Right lung (tissue), 2 donors: ENCODE measurements at regions not wholly inside any gene's neighbourhood (a gene's known extent, or its start where the extent isn't known, plus 50 kb on each side); places are given as distances from the start of the nearest gene placed in this dataset.

Experiments
- DNase-seq, 2 donors: peaks; one replicate each; pipeline ENCODE4 v3.0.0-alpha.2; 2013

DNA sequence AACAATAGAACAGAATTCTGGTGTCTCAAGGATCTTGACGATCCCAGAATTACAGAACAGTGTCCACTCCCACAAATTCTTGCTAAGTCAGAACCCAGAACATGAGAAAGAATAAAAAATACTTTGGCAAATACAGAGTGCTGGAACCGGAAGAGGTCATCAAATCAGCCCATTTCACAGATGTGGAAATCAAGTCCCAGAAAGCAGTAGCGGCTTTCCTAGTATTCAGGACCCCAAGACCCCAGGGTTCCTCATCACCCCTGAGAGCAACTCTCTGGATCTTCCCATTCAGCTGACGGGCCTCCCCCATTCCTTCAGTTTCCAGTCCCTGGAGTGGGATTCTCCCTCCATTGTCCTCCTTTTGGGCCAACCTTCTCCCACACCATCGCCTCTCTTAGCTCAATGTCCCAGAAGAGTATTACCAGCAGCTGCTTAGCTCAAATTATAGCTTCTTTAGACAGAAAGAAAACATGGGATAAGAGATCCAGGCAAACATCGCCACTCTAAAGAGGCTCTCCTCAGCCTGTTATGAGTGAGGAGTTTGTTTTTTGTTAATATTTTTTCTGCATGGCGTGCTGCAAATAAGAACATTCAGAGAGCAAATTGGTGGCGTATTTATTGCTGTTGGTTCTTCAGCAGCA is 268.3 kb downstream of the MN1 start:
- DNase-seq: no peak

DNA sequence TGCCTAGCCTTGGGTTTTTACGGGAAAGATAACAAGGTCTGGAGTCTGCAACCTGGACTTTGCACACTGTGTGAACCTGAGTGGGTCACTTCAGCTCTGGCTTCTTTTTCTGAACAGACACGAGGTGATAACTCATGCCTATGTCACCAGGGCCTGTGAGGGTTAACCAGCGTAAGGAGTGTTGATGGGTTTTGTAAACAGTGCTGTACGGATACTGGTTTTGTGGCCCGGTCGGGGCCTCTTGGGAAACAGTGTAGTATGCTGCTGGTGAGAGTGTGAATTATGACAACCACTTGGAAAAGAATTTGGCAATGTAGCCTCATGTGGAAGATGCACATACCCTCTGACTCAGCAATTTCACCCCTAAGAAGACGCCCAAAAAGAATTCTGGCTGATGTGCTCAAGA is 266.8 kb downstream of the MN1 start:
- no peak for DNase-seq

DNA sequence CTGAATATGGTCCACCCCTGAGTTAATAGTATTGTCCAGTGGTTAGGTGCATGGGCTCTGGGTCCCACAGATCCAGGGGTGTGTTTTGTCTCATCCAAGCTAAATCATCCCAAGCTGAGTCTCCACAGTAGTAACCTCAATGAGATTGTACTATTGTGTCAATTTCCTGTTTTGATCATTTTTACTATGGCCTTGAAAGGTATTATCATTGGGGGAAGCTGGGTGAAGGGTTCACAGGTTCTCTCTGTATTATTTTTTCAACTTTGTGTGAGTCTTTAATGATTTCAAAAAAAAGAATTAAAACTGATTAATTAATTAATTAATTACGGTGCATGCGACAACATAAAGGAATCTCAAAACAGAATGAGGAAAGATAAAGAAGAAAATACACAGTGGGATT is 266.1 kb downstream of the MN1 start:
- DNase-seq: no peak

DNA sequence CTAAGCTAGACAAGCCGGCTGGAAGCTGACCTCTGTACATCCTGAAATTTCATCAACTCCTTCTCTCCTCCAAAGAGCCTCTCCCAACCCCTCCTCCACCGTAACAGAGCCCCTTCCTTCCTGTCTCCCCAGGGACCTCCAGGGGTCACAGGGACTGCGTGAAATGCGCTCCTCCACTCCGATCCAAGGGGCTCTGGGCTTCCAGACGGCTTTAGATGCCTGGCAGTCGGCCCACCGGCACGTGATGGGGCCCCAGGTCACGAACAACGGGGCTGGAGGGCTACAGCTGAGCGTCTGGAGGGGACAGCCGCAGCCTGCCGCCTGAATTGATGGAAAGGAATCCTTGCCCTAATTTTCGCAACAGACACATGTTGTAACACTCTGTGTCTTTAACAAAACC is 264.1 kb downstream of the MN1 start:
- peak; percentile 49 to 58 for DNase-seq

DNA sequence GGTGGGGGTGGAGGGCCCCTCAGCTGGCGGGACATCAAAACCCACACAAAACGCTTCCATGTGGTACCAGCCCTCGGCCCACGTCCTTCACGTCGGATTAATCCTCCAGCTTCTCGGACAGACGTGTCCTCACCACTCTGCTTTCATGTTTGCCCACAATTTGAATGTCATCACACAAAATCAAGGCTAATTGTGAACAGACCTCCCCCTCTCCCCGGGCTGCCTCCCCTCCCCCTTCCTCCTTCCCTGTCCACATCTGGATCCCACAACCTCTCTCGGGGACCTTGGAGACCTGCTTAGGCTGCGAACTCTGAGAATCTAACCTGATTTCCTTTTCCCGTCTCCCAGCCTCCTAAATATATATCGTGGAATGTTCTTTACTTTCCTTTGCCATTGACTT is 262.9 kb downstream of the MN1 start:
- DNase-seq: no peak

DNA sequence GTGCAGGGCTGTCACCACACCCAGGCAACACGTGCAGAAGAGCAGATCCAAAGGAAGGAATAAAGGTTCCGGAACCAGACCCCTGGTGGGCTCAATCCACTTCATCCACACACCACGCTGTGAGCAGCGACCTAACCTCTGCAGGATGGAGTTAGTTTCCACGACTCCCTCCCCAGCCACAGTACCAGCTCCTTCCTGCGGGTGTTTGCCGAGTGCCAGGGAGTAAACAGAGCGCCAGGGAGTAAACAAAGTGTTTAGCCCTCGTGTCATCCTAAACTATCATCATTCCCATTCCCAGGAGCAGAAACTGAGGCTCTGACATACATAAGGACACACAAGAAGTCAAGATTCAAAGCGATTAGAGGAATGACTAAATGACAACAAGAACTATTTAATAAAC is 261.3 kb downstream of the MN1 start:
- DNase-seq: no peak

DNA sequence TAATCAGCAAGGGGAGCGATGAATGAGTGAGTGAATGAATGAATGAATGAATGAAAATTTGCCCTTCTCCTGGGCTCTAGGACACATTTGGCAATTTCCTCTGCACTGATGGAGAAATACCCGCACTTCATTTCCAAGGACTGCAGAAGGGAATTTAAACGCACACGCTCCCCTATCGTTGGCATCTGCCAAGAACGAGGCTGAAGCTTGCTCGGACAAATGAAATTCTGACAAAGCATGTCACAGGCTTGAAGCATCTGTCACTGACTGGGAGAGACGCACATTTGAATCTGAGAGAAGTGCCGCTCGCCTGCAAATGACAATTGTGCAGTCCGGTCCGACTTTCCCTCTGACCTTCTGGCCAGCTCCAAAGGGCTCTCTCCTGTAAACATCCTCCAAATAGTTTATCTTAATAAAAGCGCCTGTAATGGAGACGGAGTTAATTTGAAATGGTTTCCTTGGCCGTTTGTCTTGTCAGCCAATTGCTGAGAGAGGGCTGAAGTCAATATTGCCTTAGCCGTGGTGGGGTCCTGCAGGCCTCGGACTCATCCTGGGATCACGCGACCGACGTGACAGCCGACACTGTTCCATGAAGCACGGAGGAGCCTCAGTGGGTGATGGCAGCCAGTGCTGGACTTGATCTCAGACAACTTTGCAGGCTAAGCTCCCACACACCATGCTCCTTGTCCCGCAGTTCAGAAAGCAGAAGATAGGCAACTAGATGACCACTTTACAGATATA is 260.7 kb downstream of the MN1 start:
- no peak for DNase-seq

DNA sequence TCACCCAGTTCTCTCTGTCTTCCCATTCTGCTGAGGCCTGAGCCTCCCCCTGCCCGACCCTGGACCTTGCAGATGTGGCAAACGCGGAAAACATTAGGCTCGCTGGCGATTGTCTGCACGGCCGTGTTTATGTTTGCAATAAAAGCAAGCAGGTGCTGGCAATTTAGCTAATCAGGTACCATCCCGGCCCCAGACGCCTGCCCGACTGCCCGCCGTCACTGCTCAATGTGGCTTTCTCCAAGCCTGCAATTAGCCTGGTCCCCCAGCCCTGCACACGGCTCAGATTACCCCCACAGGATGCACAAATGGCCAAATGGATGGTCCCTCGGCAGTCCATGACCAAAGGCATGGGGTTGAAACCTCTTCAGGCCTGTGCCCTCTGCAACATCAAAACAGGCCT is 259.7 kb downstream of the MN1 start:
- no peak for DNase-seq

DNA sequence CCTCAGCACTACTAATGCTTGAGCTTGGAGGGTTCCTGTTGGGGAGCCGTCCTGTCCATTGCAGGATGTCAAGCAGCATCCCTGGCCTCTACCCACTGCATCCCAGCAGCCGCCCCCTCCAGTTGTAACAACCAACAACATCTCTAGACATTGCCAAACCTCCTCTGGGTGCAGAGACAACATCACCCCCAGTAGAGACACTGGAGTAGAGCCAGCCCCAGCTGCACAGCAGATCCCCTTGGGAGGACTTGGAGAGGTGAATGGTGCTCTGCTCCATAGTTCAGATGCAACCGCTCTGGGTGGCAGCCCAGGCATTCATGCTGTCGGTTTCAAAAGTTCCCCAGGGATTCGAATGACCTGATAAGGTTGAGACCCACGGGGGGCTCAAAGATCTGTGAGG is 259.0 kb downstream of the MN1 start:
- DNase-seq: no peak

DNA sequence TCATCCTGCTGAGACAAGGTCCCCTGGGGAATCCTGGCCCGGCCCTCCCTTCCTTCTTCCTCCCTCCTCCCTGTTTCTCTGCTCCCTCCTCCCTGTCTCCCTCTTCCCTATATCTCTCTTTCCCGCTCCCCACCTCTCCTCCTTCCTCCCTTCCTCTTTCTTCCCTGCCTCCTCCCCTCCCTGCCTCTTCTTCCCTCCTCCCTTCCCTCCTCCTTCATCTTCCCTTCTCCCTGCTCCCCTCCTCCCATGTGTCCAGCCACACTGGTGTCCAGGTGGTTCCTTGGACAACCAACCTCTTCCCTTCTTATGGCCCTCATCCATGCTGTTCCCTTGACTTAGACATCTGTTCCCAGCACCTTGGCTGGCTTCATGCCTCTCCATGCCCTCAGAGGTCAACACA is 258.1 kb downstream of the MN1 start:
- DNase-seq: no peak

DNA sequence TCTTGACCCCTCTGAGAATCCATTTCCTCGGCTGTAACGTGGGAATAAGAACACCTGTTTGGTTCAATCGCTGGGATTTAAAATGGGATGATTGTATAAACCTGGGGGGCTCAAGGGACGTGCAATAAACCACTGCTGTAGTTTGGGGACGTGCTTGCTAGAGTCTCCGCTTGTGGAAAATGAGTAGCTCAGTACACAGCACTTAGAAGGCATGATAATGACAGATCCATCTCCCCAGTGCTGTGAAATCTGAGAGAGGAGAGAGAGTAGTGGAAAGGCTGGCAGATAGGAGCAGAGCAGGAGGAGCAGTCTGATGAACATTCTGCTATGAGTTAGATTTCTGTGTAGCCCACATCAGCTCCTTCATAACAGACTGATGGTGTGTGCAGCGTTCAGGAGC is 256.5 kb downstream of the MN1 start:
- DNase-seq: no peak

DNA sequence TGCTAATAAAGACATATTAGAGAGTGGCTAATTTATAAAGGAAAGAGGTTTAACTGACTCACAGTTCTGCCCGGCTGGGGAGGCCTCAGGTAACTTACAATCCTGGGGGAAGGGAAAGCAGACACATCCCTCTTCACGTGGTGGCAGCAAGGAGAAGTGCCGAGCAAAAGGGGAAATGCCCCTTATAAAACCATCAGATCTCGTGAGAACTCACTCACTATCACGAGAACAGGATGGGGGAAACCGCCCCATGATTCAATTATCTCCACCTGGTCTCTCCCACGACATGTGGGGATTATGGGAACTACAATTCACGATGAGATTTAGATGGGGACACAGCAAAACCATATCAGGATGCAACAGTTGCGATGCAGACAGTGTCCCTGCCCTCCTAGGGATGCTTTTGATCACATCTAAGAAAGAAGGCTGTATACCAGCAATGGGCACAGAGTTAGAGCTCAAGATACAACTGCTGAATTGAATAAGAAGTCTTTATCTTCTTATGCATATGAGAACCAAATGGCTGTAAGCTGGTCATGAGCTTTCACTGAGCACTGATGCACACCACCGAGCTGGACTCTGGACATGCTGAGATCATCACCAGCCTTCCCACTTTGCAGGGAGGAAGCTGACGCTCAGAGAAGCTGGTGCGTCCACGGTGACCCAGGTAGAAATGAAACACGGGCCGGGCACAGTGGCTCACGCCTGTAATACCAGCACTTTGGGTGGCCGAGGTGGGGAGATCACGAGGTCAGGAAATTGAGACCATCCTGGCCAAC is 255.2 kb downstream of the MN1 start:
- no peak for DNase-seq

DNA sequence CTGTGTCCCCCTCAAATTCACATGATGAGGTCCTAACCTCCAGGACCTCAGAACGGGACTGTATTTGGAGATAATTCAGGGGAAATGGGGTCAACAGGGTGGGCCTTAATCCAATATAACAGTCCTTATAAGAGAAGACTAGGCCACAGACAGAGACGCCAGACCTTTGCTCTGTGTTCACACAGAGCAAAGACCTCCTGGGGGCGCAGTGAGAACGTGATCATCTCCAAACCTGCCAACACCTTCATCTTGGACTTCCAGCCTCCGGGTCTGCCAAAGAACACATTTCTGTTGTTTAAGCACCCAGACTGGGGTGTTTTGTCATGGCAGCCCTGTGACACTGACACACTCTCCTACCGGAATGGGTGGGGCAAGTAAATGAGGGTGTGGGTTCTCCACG is 250.2 kb downstream of the MN1 start:
- DNase-seq: no peak

DNA sequence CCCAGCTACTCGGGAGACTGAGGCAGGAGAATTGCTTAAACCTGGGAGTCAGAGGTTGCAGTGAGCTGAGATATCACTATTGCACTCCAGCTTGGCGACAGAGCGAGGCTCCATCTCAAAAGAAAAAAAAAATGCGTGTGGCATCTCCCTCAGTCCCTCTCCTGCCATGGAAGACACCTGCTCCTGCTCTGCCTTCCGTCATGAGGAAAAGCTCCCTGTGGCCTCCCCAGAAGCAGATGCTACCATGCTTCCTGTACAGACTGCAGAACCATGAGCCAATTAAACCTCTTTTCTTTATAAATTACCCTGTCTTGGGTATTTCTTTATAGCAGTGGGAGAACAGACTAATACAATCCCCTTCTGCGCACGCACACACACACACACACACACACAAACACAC is 249.4 kb downstream of the MN1 start:
- no peak for DNase-seq

DNA sequence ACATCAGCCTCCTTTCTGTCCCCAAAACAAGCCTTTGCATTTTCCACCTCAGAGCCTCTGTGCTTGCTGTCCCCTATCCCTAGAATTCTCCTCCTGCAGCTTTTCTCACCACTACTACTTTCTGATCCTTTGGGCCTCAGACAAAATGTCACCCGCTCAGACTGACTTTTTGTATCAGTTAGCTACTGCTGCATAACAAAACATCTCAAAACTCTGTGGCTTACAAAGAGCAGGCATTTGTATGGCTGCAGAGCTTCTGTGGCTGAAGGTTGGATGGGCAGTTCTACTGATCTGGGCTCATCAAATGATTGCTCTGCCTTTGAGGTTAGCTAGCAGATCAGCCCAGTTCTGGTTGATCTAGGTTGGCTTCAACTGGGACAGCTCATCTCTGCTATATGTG is 248.7 kb downstream of the MN1 start:
- DNase-seq: no peak

DNA sequence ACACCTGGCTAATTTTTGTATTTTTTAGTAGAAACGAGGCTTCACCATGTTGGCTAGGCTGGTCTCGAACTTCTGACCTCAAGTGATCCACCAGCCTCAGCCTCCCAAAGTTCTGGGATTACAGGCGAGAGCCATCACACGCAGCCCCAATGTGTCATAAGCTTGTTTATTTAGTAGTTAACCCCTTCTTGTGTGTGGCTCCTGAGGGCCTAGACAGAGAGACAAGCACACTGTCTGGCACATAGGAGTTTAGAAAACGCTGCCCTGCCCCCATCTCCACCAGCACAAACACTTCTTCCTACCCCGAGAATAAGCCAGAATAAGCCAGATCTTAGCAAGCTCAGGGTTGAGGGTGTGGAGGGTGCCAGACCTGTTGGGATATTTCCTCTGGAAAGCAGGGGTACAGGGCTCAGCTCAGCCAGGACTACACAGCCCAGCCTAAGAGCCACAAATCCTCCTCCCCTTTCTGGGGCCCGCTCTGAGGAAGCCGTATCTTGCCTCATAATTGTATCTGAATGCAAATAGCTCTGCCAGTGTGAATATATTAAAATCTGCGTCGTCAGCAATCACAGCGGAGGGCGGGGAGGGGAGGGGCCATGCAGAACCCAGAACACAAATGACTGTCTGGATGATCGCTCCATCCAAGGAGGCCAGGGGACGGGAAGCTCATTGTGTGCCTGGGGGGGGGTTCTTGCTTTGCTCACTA is 247.3 kb downstream of the MN1 start:
- peak; percentile 82 to 86 for DNase-seq

DNA sequence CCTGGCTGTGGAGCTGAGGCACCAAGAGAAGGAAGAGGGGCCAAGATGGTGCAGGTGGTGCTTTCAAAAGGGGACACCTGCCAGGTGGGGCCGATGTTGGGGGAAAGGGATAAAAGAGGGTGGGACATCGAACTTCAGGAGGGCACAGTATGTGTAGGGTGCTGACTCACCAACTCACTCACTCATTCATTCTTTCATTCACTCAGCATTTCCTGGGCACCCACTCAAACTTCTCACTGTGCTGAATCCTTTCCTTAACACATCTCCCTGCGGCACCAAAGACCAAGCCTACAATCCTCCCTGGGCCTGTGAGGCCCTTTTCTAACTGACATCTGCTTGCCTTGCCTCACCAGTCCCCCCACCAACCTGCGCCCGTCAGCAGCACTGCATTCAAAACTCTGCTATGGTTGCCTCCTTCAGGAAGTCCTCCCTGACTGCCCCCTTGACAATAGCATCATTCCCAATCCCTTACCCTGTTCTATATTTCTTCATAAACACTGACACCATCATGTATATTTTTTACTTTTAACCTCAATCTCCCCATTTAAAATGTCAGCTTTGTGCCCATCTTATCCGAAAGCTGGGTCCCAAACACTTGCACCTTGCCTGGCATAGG is 246.6 kb downstream of the MN1 start:
- DNase-seq: no peak

DNA sequence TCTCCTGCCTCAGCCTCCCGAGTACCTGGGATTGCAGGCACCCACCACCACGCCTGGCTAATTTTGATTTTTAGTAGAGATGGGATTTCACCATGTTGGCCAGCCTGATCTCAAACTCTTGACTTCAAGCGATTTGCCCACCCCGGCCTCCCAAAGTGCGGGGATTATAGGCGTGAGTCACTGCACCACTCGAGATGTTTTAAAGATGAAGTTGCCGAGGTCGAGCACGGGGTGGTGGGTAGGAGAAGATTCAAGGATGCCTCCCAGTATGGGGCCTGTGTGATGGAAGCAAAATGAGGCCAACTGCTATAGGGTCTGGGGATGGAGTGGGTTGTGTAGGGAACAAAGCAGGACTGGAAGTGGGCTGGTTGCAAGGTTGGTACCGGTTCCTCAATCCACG is 245.2 kb downstream of the MN1 start:
- DNase-seq: no peak

DNA sequence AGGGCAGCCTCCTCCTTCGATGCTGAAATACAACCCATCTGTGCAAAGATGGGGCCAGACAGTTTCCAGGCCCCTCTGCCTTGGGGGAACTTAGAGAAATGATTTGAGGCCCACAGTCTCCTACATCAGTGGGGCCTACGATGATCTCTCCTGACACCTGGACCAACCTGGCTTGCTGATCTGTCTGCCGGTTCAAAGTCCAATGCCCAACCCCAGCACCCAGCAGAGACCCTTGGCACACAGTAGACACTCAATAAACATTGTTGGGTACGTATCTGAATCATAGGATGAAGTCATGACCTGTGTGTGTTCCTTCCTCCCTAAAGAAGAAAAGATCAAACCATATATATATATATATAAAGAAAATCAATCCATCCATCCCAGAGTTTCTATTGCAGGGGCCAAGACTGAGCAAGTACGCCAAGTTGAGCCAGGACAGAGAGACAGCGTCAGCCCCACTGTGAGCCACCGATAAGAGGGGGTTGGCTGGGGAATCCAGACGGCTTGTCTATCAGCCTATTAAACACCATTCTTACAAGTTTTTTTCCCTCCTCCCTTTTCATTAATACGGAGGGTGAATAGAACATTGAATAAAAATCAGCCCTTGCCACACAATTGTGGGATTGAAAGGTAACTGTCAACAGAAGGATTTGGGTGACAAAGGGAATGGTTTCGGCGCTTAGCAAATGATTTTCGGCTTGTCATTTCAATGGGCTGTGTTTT is 244.1 kb downstream of the MN1 start:
- no peak for DNase-seq

DNA sequence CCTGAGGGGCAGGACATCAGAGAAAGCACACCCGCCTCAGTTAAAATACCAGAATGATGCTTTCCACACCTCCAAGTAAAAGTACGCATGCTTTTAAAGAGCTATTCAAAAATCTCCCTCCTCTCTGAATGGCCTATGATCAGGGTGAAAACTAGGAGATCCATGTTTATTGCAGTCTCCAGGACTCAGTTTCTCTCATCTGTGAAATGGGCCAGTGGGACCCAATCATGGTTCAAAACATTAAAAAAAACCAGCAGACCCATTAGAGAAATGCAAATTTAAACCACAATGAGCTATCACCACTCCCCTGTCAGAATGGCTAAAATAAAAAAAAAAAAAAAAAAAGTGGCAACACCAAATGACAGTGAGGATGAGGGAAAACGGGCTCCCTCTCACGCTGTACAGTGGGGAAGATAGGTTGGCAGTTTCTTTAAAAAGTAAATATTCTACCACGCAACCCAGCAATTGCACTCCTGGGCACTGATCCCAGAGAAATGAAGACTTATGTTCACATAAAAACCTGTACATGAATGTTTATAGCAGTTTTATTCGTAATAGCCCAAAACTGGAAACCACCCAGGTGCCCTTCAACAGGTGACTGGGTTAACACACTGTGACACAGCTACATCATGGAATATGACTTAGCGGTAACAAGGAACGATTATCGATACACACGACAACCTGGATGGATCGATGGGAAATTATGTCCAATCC is 242.7 kb downstream of the MN1 start:
- no peak for DNase-seq

DNA sequence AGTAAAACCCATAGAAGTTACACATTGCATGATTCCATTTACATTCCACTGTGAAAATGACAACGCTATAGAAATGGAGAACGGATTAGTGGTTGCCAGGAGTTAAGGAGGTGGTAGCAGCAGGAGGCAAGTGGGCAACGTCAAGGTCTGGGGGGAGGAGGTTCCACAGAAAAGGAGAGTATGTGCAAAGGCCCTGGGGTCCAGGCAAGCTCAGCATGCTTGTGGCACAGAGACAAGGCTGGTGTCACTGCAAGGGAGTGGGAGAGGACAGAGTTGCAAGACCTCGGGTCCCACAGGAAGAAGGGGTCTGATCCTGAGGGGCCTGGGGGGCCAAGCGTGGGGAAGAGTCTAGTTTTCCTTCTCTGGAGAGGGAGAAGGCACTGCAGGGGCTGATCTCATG is 240.8 kb downstream of the MN1 start:
- DNase-seq: no peak
